Astrocyte (in vitro differentiated cells and primary cell): ENCODE measurements at regions not wholly inside any gene's neighbourhood (a gene's known extent, or its start where the extent isn't known, plus 50 kb on each side); places are given as distances from the start of the nearest gene placed in this dataset.

ENCODE experiments used
- DNase-seq: peaks from one replicate; pipeline ENCODE4 v3.0.0-alpha.2; 2010; ENCODE audit warnings: low read depth
- FAIRE-seq: peaks from 2 replicates; lab custom pipeline; 2011; peaks lifted over from hg19 to GRCh38; lab: Jason Lieb, UNC
- H2AFZ ChIP-seq: 2 replicates; pipeline ENCODE4 v1.6.0; 2012; ENCODE audit warnings: low read depth, low read length, inconsistent platforms
- H3K27ac ChIP-seq: 2 replicates; pipeline ENCODE4 v1.5.1; 2011; ENCODE audit warnings: low read depth, low read length, inconsistent platforms
- H3K27me3 ChIP-seq: 2 replicates; pipeline ENCODE4 v1.6.0; 2011; ENCODE audit warnings: low read length, inconsistent platforms; ENCODE audit not compliant: insufficient read depth
- H3K36me3 ChIP-seq: 2 replicates; pipeline ENCODE4 v1.5.1; 2011; ENCODE audit warnings: low read length, inconsistent platforms; ENCODE audit not compliant: insufficient read depth
- H3K4me1 ChIP-seq: 2 replicates; pipeline ENCODE4 v1.5.1; 2011; ENCODE audit warnings: low read length, inconsistent platforms; ENCODE audit not compliant: insufficient read depth
- H3K4me2 ChIP-seq: 2 replicates; pipeline ENCODE4 v1.6.0; 2012; ENCODE audit warnings: low read length, inconsistent platforms
- H3K4me3 ChIP-seq: 2 replicates; pipeline ENCODE4 v1.5.1; 2011; ENCODE audit warnings: low read depth, mild to moderate bottlenecking, low read length, inconsistent platforms; ENCODE audit not compliant: insufficient read depth
- H3K79me2 ChIP-seq: 2 replicates; pipeline ENCODE4 v1.6.0; 2012; ENCODE audit warnings: mild to moderate bottlenecking, low read length, inconsistent platforms; ENCODE audit not compliant: insufficient read depth
- H3K9ac ChIP-seq: 2 replicates; pipeline ENCODE4 v1.6.0; 2012; ENCODE audit warnings: mild to moderate bottlenecking, low read length, inconsistent platforms
- H3K9me3 ChIP-seq: 2 replicates; pipeline ENCODE4 v1.5.1; 2012; ENCODE audit warnings: low read depth, mild to moderate bottlenecking, low read length, inconsistent platforms; ENCODE audit not compliant: insufficient read depth
- H4K20me1 ChIP-seq: 2 replicates; pipeline ENCODE4 v1.6.0; 2012; ENCODE audit warnings: low read length, inconsistent platforms; ENCODE audit not compliant: insufficient read depth
- H3K27ac Mint-ChIP-seq: one replicate; pipeline ENCODE4 v1.8.0; 2021; ENCODE audit warnings: mild to moderate bottlenecking, mixed read lengths; ENCODE audit not compliant: unreplicated experiment
- H3K27me3 Mint-ChIP-seq: one replicate; pipeline ENCODE4 v1.8.0; 2021; ENCODE audit warnings: low read depth, mixed read lengths; ENCODE audit not compliant: unreplicated experiment
- H3K36me3 Mint-ChIP-seq: one replicate; pipeline ENCODE4 v1.8.0; 2021; ENCODE audit warnings: low read depth, mixed read lengths; ENCODE audit not compliant: unreplicated experiment
- H3K4me1 Mint-ChIP-seq: one replicate; pipeline ENCODE4 v1.8.0; 2021; ENCODE audit warnings: low read depth, mixed read lengths; ENCODE audit not compliant: unreplicated experiment
- H3K4me3 Mint-ChIP-seq: one replicate; pipeline ENCODE4 v1.8.0; 2021; ENCODE audit warnings: mild to moderate bottlenecking, moderate library complexity, mixed read lengths; ENCODE audit not compliant: unreplicated experiment
- H3K9me3 Mint-ChIP-seq: one replicate; pipeline ENCODE4 v1.8.0; 2021; ENCODE audit warnings: mild to moderate bottlenecking, mixed read lengths; ENCODE audit not compliant: unreplicated experiment
- CTCF ChIP-seq: IDR thresholded peaks from 2 replicates; pipeline ENCODE4 v1.5.1; 2011; ENCODE audit warnings: low read depth, mild to moderate bottlenecking, inconsistent platforms, low read length, moderate library complexity; ENCODE audit not compliant: insufficient read depth
- EZH2 ChIP-seq: IDR thresholded peaks from 2 replicates; pipeline ENCODE4 v1.6.1; 2012; ENCODE audit warnings: mild to moderate bottlenecking, low read length, inconsistent platforms; ENCODE audit not compliant: insufficient read depth

GRCh38 chr2:43025709-43026295, 200.6 kb downstream of the ZFP36L2 start:
- Histone ChIP-seq H3K9me3 (peaks cover 5% of the 10 kb centered on the region), H4K20me1 (no peaks in the 10 kb centered on the region), H3K27ac (no peak overlapping the region), H3K27me3 (no peaks in the 10 kb centered on the region), H3K4me2 (no peak overlapping the region), H3K4me1 (peaks cover 11% of the 10 kb centered on the region), H2AFZ (peak overlapping the region; percentile 24), H3K9ac (no peak overlapping the region), H3K36me3 (no peaks in the 10 kb centered on the region), H3K4me3 (no peak overlapping the region), H3K79me2 (no peaks in the 10 kb centered on the region)
- no peak for DNase-seq
- peaks cover 31% of the 10 kb centered on the region for H3K27me3 Mint-ChIP-seq
- H3K27ac Mint-ChIP-seq = no peak overlapping the region
- H3K4me3 Mint-ChIP-seq = no peak overlapping the region
- FAIRE-seq = no peak
- H3K36me3 Mint-ChIP-seq = no peaks in the 10 kb centered on the region
- peaks cover 6% of the 10 kb centered on the region for H3K9me3 Mint-ChIP-seq
- TF ChIP-seq EZH2 (no peak), CTCF (no peak)
- peaks cover 14% of the 10 kb centered on the region for H3K4me1 Mint-ChIP-seq

GRCh38 chr2:43024515-43025011, 201.8 kb downstream of the ZFP36L2 start:
- Mint-ChIP-seq H3K27me3 (peaks cover 25% of the 10 kb centered on the region), H3K27ac (no peak overlapping the region), H3K4me3 (no peak overlapping the region), H3K9me3 (peaks cover 8% of the 10 kb centered on the region), H3K4me1 (peaks cover 14% of the 10 kb centered on the region), H3K36me3 (no peaks in the 10 kb centered on the region)
- DNase-seq (no peak), FAIRE-seq (no peak)
- no peaks in the 10 kb centered on the region for H3K79me2 ChIP-seq
- H3K4me3 ChIP-seq = no peak overlapping the region
- no peak overlapping the region for H3K27ac ChIP-seq
- H3K9me3 ChIP-seq = peaks cover 11% of the 10 kb centered on the region
- no peaks in the 10 kb centered on the region for H3K27me3 ChIP-seq
- H3K4me1 ChIP-seq = peaks cover 11% of the 10 kb centered on the region
- no peak overlapping the region for H2AFZ ChIP-seq
- no peak overlapping the region for H3K4me2 ChIP-seq
- H3K9ac ChIP-seq = no peak overlapping the region
- H3K36me3 ChIP-seq = no peaks in the 10 kb centered on the region
- H4K20me1 ChIP-seq = no peaks in the 10 kb centered on the region
- TF ChIP-seq EZH2 = no peak
- peak; percentile 54 for TF ChIP-seq CTCF

GRCh38 chr2:43023791-43024514, 202.5 kb downstream of the ZFP36L2 start:
- TF ChIP-seq EZH2 = no peak
- no peak for TF ChIP-seq CTCF
- Histone ChIP-seq H3K4me1 (peaks cover 11% of the 10 kb centered on the region), H3K4me2 (no peak overlapping the region), H3K27ac (no peak overlapping the region), H3K9me3 (peaks cover 11% of the 10 kb centered on the region), H3K36me3 (no peaks in the 10 kb centered on the region), H3K9ac (no peak overlapping the region), H3K79me2 (no peaks in the 10 kb centered on the region), H3K4me3 (no peak overlapping the region), H4K20me1 (no peaks in the 10 kb centered on the region), H3K27me3 (no peaks in the 10 kb centered on the region), H2AFZ (no peak overlapping the region)
- Mint-ChIP-seq H3K9me3 (peaks cover 8% of the 10 kb centered on the region), H3K4me3 (no peak overlapping the region), H3K27me3 (peaks cover 20% of the 10 kb centered on the region), H3K4me1 (peaks cover 14% of the 10 kb centered on the region), H3K27ac (no peak overlapping the region), H3K36me3 (no peaks in the 10 kb centered on the region)
- DNase-seq = no peak
- no peak for FAIRE-seq
